GM12878 (cell line): ENCODE measurements at regions not wholly inside any gene's neighbourhood (a gene's known extent, or its start where the extent isn't known, plus 50 kb on each side); places are given as distances from the start of the nearest gene placed in this dataset.

Experiments
- ESRRA ChIP-seq: IDR thresholded peaks from 2 replicates; pipeline ENCODE4 v1.6.1; 2012; ENCODE audit warnings: mild to moderate bottlenecking, low read length, improper control_type of control experiment
- JUND ChIP-seq: IDR thresholded peaks from 2 replicates; pipeline ENCODE4 v1.6.1; 2012; ENCODE audit warnings: low read depth, mild to moderate bottlenecking, low read length, improper control_type of control experiment, moderate library complexity
- MEF2B ChIP-seq: fragments of 450-650 bp; IDR thresholded peaks from 2 replicates; pipeline ENCODE4 v1.6.1; 2018; ENCODE audit warnings: mild to moderate bottlenecking, moderate library complexity; ENCODE audit not compliant: partially characterized antibody, poor library complexity, severe bottlenecking
- MTA2 ChIP-seq: fragments of 450-650 bp; IDR thresholded peaks from 2 replicates; pipeline ENCODE4 v1.6.1; 2016; ENCODE audit warnings: low read depth, mild to moderate bottlenecking, moderate library complexity
- MXI1 ChIP-seq: fragments of 150-350 bp; IDR thresholded peaks from 2 replicates; pipeline ENCODE4 v1.6.1; 2011; ENCODE audit warnings: low read depth, mild to moderate bottlenecking, inconsistent platforms, low read length, improper control_type of control experiment
- NR2C2 ChIP-seq: IDR thresholded peaks from 2 replicates; pipeline ENCODE4 v1.6.1; 2011; ENCODE audit warnings: borderline replicate concordance, low read depth; ENCODE audit not compliant: control insufficient read depth, insufficient read length
- NRF1 ChIP-seq: conservative IDR thresholded peaks from 2 replicates; pipeline ENCODE4 v1.6.1; 2011; ENCODE audit warnings: mild to moderate bottlenecking, low read depth, low read length, improper control_type of control experiment
- POLR2A ChIP-seq: IDR thresholded peaks from 2 replicates; pipeline ENCODE4 v1.6.1; 2011; ENCODE audit warnings: low read depth, mild to moderate bottlenecking, low read length
- POU2F2 ChIP-seq: IDR thresholded peaks from 3 replicates; pipeline ENCODE4 v1.6.1; 2011; ENCODE audit warnings: low read depth, mild to moderate bottlenecking, low read length, borderline replicate concordance
- TF ChIP-seq, protein P1 (sequence below), 3 experiments: IDR thresholded peaks in 2 of 3; conservative IDR thresholded peaks in 1 of 3; 2 replicates each; pipeline ENCODE4 v1.5.1; 2011; ENCODE audit warnings: low read depth in 3 of 3, low read length in 3 of 3, mild to moderate bottlenecking in 3 of 3, control low read depth in 2 of 3, moderate library complexity in 2 of 3, inconsistent platforms in 1 of 3, mixed read lengths in 1 of 3; ENCODE audit not compliant: control insufficient read depth in 2 of 3, insufficient read depth in 1 of 3; ENCODE audit errors: extremely low read depth in 1 of 3

DNA sequence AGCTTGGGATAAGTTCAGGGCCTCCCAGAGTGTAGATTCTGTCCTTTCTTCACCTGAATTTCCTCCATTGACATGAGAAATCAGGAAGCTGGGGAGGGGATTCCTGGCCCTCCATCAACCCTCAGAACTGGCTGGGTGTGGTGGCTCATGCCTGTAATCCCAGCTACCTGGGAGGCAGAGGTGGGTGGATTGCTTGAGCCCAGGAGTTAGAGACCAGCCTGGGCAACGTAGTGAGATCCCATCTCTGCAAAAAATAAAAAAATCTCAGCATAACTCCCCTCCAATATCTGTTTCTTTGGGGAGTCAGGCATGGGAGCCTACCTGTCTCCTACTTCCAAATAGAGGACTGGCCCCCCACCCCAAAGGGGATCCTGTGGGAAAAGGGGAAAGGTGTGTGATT is 59.8 kb upstream of the TBX3 start:
- TF ChIP-seq NRF1 (no peak), POU2F2 (no peak), ESRRA (no peak), JUND (no peak), NR2C2 (no peak), MXI1 (no peak), POLR2A (no peak), MTA2 (no peak), MEF2B (no peak)
- TF ChIP-seq, protein P1, sequence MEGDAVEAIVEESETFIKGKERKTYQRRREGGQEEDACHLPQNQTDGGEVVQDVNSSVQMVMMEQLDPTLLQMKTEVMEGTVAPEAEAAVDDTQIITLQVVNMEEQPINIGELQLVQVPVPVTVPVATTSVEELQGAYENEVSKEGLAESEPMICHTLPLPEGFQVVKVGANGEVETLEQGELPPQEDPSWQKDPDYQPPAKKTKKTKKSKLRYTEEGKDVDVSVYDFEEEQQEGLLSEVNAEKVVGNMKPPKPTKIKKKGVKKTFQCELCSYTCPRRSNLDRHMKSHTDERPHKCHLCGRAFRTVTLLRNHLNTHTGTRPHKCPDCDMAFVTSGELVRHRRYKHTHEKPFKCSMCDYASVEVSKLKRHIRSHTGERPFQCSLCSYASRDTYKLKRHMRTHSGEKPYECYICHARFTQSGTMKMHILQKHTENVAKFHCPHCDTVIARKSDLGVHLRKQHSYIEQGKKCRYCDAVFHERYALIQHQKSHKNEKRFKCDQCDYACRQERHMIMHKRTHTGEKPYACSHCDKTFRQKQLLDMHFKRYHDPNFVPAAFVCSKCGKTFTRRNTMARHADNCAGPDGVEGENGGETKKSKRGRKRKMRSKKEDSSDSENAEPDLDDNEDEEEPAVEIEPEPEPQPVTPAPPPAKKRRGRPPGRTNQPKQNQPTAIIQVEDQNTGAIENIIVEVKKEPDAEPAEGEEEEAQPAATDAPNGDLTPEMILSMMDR (IDR thresholded peaks at IDR 0.05 in 2 of 3, conservative IDR thresholded peaks at IDR 0.05 in 1 of 3; ENCODE audit: control insufficient read depth in 2 of 3, extremely low read depth in 1 of 3, insufficient read depth in 1 of 3, low read depth in 3 of 3, low read length in 3 of 3): no peak
